ENCODE measurements at regions not wholly inside any gene's neighbourhood (a gene's known extent, or its start where the extent isn't known, plus 50 kb on each side); places are given as distances from the start of the nearest gene placed in this dataset.

- Histone ChIP-seq H3K27me3 (no peaks in the 10 kb centered on the region), H3K4me3 (no peak overlapping the region), H3K4me1 (no peaks in the 10 kb centered on the region), H3K27ac (no peak overlapping the region), H3K36me3 (no peaks in the 10 kb centered on the region), H3K9me3 (no peaks in the 10 kb centered on the region)
- intact Hi-C loops (cut with DNase I; ENCODE audit: low total_unique reads), result no loop called here
- no peak for DNase-seq
- TF ChIP-seq CTCF (IDR thresholded peaks at IDR 0.05), result no peak
These were observed 486.2 kb downstream of the HAO1 start for GRCh38 chr20:7454047-7454446.

- TF ChIP-seq CTCF (IDR thresholded peaks at IDR 0.05), result no peak
- H3K27me3 ChIP-seq, result no peaks in the 10 kb centered on the region
- H3K4me1 ChIP-seq, result no peaks in the 10 kb centered on the region
- H3K9me3 ChIP-seq, result no peaks in the 10 kb centered on the region
- DNase-seq, result no peak
- no peaks in the 10 kb centered on the region for H3K36me3 ChIP-seq
- no peak overlapping the region for H3K4me3 ChIP-seq
- H3K27ac ChIP-seq, result no peak overlapping the region
- intact Hi-C loops (cut with DNase I; ENCODE audit: low total_unique reads), result no loop called here
These were observed 481.8 kb downstream of the HAO1 start for GRCh38 chr20:7458459-7458858.

- H3K27me3 ChIP-seq, result no peaks in the 10 kb centered on the region
- intact Hi-C loops (cut with DNase I; ENCODE audit: low total_unique reads), result no loop called here
These were observed 481.2 kb downstream of the HAO1 start for GRCh38 chr20:7459083-7459482.

GRCh38 chr20:7463290-7463689, 477.0 kb downstream of the HAO1 start:
- H3K9me3 ChIP-seq, result no peaks in the 10 kb centered on the region
- H3K27ac ChIP-seq, result no peak overlapping the region
- DNase-seq, result no peak
- no peaks in the 10 kb centered on the region for H3K27me3 ChIP-seq
- intact Hi-C loops (cut with DNase I; ENCODE audit: low total_unique reads), result no loop called here
- H3K4me3 ChIP-seq, result no peak overlapping the region
- H3K4me1 ChIP-seq, result no peaks in the 10 kb centered on the region
- TF ChIP-seq CTCF (IDR thresholded peaks at IDR 0.05), result no peak
- no peaks in the 10 kb centered on the region for H3K36me3 ChIP-seq

More at GRCh38 chr20:7459083-7459482, 481.2 kb downstream of the HAO1 start:
- H3K4me3 ChIP-seq, result no peak overlapping the region
- H3K36me3 ChIP-seq, result no peaks in the 10 kb centered on the region
- no peaks in the 10 kb centered on the region for H3K9me3 ChIP-seq
- no peak for TF ChIP-seq CTCF (IDR thresholded peaks at IDR 0.05)
- no peak for DNase-seq
- H3K27ac ChIP-seq, result no peak overlapping the region
- H3K4me1 ChIP-seq, result no peaks in the 10 kb centered on the region

- TF ChIP-seq CTCF (IDR thresholded peaks at IDR 0.05), result no peak
- Histone ChIP-seq H3K4me3 (no peak overlapping the region), H3K27ac (no peak overlapping the region), H3K36me3 (no peaks in the 10 kb centered on the region), H3K9me3 (no peaks in the 10 kb centered on the region), H3K27me3 (no peaks in the 10 kb centered on the region), H3K4me1 (no peaks in the 10 kb centered on the region)
- DNase-seq, result no peak
- intact Hi-C loops (cut with DNase I; ENCODE audit: low total_unique reads), result no loop called here
These were observed 469.3 kb downstream of the HAO1 start for GRCh38 chr20:7470912-7471311.

GRCh38 chr20:7490288-7490687, 450.0 kb downstream of the HAO1 start:
- Histone ChIP-seq H3K27ac (no peak overlapping the region), H3K27me3 (no peaks in the 10 kb centered on the region), H3K36me3 (no peaks in the 10 kb centered on the region), H3K4me1 (no peaks in the 10 kb centered on the region), H3K4me3 (no peak overlapping the region), H3K9me3 (peaks cover 0 to 5% (median 0%) of the 10 kb centered on the region in 3 donors)
- DNase-seq, result no peak
- intact Hi-C loops (cut with DNase I; ENCODE audit: low total_unique reads), result no loop called here
- TF ChIP-seq CTCF (IDR thresholded peaks at IDR 0.05), result no peak

All from tibial artery (tissue), 4 donors.